HG03469 (cell line): ENCODE measurements at regions not wholly inside any gene's neighbourhood (a gene's known extent, or its start where the extent isn't known, plus 50 kb on each side); places are given as distances from the start of the nearest gene placed in this dataset.
"Not testable (repeated sequence)": the region's sequence is repeated elsewhere in the genome, so short reads cannot be mapped to it uniquely, and the experiment has no call there.

ENCODE experiments used
- ATAC-seq: cut with Tn5 transposase; IDR thresholded peaks from one replicate; pipeline ENCODE4 v1.9.1; 2021; ENCODE audit warnings: mild to moderate bottlenecking, moderate library complexity, moderate number of reproducible peaks; ENCODE audit not compliant: unreplicated experiment

DNA sequence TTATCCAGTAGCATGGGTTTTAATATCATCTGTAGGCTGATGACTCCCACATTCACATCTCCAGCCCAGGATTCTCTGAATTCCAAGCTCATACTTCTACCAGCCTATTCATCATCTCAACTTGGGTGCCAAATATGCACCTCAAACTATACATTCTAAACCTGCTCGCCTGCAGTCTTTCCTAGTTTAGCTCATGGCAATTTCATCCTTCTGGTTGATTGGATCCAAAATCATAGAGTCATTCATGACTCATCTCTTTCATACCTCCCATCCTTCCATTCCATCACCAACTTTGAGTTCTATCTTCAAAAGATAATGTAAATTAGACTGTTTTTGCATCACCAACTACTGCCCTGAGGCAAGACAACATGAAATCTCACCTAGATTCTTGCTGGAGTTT lies 99.7 kb upstream of the EGLN3 start:
- ATAC-seq, result no peak

DNA sequence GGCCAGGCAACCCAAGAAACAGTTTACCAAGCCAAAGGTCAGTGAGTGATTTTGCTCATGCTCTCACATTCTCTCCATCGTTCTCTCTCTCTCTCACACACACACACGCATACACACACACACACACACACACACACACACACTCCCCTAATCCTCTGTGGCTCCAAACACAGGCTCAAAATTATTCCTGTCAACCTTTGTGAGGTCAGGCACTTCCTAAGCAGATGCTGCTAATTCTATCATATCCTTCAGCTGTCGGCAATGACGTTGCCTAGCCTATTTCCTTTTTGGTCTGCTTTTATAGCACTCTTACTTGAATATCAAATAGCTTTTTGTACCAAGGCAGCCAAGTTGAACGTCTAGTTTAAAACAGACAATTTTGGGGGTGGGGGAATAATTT lies 98.9 kb upstream of the EGLN3 start:
- ATAC-seq, result no peak

GRCh38 chr14:34049187-34049586 lies 98.3 kb upstream of the EGLN3 start:
- ATAC-seq, result not testable (repeated sequence)

- no peak for ATAC-seq
These were observed 96.1 kb upstream of the EGLN3 start for GRCh38 chr14:34046799-34047520.

GRCh38 chr14:34044666-34045306 lies 93.9 kb upstream of the EGLN3 start:
- no peak for ATAC-seq

DNA sequence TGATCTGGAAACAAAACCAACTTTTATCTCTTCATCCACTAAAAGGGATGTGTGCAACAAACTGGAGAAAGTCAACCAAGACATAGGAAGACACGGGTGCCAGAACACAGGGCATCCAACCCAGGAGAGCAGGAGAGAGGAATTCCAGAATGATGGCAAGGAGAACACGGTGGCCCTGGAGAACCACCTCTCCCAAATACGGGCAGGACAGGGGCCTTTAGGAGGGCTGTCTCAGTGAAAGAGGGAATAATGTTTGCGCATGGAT lies 93.4 kb upstream of the EGLN3 start:
- no peak for ATAC-seq

DNA sequence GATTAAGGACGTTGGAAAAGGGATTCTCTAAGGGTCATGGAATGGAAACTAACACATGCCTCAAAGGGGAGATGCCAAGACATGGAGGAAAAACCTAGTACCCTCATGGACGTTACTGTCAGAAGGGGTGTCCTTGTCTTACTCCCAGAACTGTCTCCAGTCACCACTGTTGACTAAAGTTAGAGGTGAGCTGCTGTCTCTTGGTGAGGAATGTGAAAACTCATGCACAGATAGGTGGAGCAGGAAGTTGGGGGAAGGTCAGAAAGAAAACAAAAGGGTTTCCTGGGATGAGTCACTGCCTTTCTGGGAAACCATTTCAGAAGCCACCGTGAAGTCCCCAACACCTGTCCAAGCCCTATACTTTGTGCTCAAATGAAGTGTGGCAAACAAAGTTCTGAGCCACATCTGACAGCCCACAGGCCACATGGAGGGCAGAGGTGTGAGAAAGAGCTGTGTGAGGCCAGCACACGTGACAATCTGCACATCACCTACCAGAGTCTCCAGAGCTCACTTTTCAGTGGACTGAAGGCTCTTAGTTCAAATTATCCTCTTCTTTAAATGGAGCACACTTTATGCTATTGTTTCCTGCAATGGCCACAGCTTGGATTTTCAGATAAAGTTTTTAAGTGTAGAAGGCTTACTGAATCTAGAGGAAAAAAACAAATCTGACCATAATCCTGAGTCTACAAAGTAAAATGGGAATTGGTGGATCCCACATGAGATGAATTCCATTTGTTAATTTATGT lies 92.9 kb upstream of the EGLN3 start:
- peak; percentile 93 for ATAC-seq

GRCh38 chr14:34041220-34041619 lies 90.3 kb upstream of the EGLN3 start:
- ATAC-seq, result no peak

DNA sequence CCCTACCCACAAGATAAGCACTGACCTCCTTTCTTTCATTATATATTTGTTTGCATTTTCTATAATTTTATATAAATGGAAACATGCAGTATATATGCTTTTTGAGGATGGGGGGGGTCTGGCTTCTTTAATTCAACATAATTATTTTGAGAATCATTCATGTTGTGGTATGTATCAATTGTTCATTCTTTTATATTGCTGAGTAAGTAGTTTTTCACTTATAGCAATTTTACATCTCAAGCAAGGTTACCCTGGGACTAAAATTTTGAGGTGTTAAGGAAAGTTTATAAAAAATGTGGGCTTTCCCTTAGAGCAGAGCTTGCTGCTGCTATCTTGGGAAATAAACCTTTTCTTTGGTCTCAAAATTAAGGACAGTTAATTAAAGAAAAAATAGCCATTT lies 89.9 kb upstream of the EGLN3 start:
- ATAC-seq, result no peak

DNA sequence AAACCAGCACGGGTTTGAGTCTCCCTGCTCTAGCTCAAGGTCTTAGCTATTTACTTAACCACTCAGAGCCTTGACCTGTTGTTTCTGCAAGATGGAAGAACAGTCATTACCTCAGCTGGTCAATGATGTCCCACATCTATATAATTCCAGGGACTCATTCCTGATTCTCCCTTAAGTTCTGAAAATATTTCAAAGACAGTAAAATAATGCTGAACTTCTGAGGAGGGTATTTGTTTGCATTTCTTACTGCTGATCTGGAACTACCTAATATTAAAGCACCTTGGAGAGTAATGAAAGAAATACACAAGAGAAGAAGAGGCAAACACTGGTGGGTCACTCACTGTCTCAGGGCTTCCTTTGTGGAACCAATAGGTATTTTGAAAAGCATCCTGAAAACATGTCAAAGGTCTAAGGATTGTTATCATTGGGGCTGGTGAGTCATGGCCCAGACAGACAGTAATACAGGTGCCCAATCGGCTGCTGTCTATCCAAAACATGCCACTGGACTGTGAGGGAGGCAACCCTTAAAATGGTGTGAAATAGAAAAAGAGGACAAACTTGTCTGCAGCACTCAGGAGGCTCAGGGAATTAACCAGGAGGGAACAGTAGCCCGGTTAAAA lies 88.7 kb upstream of the EGLN3 start:
- no peak for ATAC-seq

GRCh38 chr14:34038358-34039057 lies 87.6 kb upstream of the EGLN3 start:
- no peak for ATAC-seq

- no peak for ATAC-seq
These were observed 85.5 kb upstream of the EGLN3 start for GRCh38 chr14:34036319-34036766.

- no peak for ATAC-seq
These were observed 85.0 kb upstream of the EGLN3 start for GRCh38 chr14:34035934-34036250.

GRCh38 chr14:34035177-34035933 lies 84.5 kb upstream of the EGLN3 start:
- ATAC-seq, result no peak

DNA sequence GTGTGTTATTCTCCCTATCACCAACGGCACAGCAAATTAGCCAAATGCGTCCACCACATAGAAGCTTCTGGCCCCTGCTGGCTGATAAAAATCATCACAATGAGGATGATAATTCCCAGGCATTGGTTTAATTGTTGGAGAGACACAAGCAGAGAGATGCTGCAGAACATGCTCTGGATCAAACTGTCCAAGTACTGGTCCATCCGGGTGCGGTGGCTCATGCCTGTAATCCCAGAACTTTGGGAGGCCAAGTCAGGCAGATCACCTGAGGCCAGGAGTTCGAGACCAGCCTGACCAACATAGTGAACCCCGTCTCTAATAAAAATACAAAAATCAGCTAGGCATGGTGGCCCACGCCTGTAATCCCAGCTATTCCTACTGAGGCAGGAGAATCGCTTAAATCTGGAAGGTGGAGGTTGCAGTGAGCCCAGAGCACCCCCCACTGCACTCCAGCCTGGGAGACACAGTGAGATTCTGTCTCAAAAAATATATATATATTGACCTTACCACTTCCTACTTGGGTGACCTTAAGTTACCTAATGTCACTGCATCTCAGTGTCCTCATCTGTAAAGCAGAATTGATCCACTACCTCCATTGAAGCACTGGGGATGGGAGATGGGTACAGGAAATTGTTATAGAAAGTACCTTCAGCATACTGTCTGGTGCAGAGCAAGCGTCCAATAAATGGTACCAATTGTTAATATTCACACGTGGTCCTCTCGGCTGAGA lies 83.7 kb upstream of the EGLN3 start:
- no peak for ATAC-seq

GRCh38 chr14:34032720-34033119 lies 81.8 kb upstream of the EGLN3 start:
- no peak for ATAC-seq

GRCh38 chr14:34030864-34031263 lies 80.0 kb upstream of the EGLN3 start:
- no peak for ATAC-seq

GRCh38 chr14:34029921-34030334 lies 79.1 kb upstream of the EGLN3 start:
- ATAC-seq, result no peak

- ATAC-seq, result no peak
These were observed 77.2 kb upstream of the EGLN3 start for GRCh38 chr14:34027990-34028495.
